ENCODE measurements at regions not wholly inside any gene's neighbourhood (a gene's known extent, or its start where the extent isn't known, plus 50 kb on each side); places are given as distances from the start of the nearest gene placed in this dataset.

DNA sequence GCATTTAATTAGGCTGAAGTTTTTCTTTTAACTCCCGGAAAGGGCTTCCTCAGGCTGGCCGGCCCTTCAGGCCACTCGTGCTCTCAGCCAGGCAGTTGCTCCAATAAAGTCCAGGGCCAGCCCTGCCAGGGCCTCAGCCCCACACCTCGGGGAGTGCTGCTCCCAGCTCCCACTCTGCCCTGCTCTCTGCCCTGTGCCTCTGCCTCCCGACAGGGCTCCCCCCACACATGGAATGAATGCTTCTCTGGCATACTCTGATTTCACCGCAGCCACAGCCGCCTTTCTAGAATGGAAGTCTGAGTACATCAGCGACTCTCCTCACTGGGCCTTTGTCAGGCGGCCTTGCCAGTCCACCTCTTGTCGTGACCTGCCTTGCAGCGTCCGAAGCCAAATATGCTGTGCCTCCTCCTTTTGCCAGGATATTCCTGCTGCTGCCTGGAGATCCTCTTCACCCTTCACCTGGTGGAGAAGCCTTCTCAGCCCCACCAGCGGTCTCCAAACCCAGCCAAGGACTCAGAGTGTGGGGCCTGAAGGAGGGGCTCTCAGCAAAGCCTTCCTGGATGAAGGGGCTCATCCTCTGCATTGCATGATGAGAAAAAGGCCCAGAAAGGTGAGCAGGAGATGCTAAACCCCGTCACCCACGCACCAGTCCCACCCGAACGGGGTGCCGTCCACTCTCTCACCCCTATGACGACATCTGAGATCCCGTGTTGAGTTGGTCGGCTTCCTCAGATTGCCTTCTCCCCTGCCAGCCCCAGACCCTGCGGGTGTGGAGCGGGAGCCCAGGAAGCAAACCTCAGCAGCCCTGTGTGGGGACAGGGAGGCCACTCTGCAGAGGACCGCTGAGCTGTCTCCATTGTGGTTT is 472.7 kb upstream of the HS6ST1 start:
- ATAC-seq (no peak), DNase-seq (ENCODE audit: low spot score) (no peak)
- TF ChIP-seq NFYB (CRISPR knock-in tag; conservative IDR thresholded peaks at IDR 0.05; ENCODE audit: low read depth) (no peak), EMX1 (CRISPR knock-in tag; IDR thresholded peaks at IDR 0.05) (no peak), TCF7 (CRISPR knock-in tag; IDR thresholded peaks at IDR 0.05; ENCODE audit: low read depth) (no peak), ZNF219 (CRISPR knock-in tag; IDR thresholded peaks at IDR 0.05; ENCODE audit: borderline replicate concordance) (no peak)
- TF ChIP-seq, protein P1, sequence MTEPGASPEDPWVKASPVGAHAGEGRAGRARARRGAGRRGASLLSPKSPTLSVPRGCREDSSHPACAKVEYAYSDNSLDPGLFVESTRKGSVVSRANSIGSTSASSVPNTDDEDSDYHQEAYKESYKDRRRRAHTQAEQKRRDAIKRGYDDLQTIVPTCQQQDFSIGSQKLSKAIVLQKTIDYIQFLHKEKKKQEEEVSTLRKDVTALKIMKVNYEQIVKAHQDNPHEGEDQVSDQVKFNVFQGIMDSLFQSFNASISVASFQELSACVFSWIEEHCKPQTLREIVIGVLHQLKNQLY (CRISPR knock-in tag; IDR thresholded peaks at IDR 0.05) = no peak
- TF ChIP-seq, protein P2, sequence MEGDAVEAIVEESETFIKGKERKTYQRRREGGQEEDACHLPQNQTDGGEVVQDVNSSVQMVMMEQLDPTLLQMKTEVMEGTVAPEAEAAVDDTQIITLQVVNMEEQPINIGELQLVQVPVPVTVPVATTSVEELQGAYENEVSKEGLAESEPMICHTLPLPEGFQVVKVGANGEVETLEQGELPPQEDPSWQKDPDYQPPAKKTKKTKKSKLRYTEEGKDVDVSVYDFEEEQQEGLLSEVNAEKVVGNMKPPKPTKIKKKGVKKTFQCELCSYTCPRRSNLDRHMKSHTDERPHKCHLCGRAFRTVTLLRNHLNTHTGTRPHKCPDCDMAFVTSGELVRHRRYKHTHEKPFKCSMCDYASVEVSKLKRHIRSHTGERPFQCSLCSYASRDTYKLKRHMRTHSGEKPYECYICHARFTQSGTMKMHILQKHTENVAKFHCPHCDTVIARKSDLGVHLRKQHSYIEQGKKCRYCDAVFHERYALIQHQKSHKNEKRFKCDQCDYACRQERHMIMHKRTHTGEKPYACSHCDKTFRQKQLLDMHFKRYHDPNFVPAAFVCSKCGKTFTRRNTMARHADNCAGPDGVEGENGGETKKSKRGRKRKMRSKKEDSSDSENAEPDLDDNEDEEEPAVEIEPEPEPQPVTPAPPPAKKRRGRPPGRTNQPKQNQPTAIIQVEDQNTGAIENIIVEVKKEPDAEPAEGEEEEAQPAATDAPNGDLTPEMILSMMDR (IDR thresholded peaks at IDR 0.05) = no peak
- Mint-ChIP-seq H3K36me3 (no peaks in the 10 kb centered on the region; the same call in 1 of the 2 replicates), H3K27me3 (ENCODE audit: low read depth) (no peaks in the 10 kb centered on the region), H3K27ac (no peak overlapping the region), H3K4me3 (no peak overlapping the region), H3K4me1 (peaks cover 16% of the 10 kb centered on the region), H3K9me3 (peaks cover 12% of the 10 kb centered on the region)
- POLR2A ChIA-PET = no interaction called here
- CTCF ChIA-PET = no interaction called here

DNA sequence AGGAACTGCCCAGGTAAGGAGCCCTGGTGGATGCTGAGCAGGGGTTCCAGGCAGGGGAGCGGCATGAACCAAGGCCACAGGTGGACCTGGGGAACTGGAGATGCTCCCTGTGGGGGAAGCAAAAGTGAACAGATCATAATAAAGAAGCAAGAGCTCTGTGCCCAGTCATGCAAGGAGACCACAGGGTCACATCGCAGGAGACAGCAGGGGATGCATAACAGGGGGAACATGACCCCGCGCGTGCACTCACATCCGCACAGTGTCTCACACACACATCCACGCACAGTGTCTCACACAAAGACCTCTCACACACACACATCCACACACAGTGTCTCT is 473.3 kb upstream of the HS6ST1 start:
- H3K4me1 Mint-ChIP-seq = peaks cover 10% of the 10 kb centered on the region
- ChIA-PET POLR2A (no interaction called here), CTCF (no interaction called here)
- peaks cover 12% of the 10 kb centered on the region for H3K9me3 Mint-ChIP-seq
- H3K4me3 Mint-ChIP-seq = no peak overlapping the region
- ATAC-seq = no peak
- H3K36me3 Mint-ChIP-seq = no peaks in the 10 kb centered on the region; the same call in 1 of the 2 replicates
- TF ChIP-seq, protein P3, sequence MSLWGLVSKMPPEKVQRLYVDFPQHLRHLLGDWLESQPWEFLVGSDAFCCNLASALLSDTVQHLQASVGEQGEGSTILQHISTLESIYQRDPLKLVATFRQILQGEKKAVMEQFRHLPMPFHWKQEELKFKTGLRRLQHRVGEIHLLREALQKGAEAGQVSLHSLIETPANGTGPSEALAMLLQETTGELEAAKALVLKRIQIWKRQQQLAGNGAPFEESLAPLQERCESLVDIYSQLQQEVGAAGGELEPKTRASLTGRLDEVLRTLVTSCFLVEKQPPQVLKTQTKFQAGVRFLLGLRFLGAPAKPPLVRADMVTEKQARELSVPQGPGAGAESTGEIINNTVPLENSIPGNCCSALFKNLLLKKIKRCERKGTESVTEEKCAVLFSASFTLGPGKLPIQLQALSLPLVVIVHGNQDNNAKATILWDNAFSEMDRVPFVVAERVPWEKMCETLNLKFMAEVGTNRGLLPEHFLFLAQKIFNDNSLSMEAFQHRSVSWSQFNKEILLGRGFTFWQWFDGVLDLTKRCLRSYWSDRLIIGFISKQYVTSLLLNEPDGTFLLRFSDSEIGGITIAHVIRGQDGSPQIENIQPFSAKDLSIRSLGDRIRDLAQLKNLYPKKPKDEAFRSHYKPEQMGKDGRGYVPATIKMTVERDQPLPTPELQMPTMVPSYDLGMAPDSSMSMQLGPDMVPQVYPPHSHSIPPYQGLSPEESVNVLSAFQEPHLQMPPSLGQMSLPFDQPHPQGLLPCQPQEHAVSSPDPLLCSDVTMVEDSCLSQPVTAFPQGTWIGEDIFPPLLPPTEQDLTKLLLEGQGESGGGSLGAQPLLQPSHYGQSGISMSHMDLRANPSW (CRISPR knock-in tag; conservative IDR thresholded peaks at IDR 0.05; ENCODE audit: low read depth) = no peak
- TF ChIP-seq ESRRA (CRISPR knock-in tag; IDR thresholded peaks at IDR 0.05; ENCODE audit: borderline replicate concordance) (no peak), NR1H2 (CRISPR knock-in tag; IDR thresholded peaks at IDR 0.05) (no peak), FOXP1 (CRISPR knock-in tag; IDR thresholded peaks at IDR 0.05; ENCODE audit: borderline replicate concordance) (no peak)
- TF ChIP-seq, protein P1 (CRISPR knock-in tag; IDR thresholded peaks at IDR 0.05) = no peak
- H3K27me3 Mint-ChIP-seq (ENCODE audit: low read depth) = no peaks in the 10 kb centered on the region
- no peak overlapping the region for H3K27ac Mint-ChIP-seq
- DNase-seq (ENCODE audit: low spot score) = no peak

DNA sequence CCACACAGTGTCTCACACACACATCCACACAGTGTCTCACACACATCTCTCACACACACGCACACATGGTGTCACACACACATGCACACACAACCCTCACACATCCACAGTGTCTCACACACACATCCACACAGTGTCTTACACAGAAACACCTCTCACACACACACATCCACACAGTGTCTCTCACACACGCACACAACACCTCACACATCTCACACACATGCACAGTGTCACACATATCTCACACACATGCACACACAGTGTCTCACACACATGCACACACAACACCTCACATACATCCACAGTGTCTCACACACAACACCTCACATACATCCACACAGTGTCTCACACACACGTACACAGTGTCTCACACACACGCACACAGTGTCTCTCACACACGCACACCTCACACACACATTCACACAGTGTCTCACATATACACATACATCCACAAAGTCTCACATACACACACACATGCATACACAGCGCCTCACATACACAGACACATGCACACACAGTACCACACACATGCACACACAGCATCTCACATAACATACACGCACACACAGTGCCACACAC is 473.9 kb upstream of the HS6ST1 start:
- Mint-ChIP-seq H3K36me3 (no peaks in the 10 kb centered on the region; the same call in 1 of the 2 replicates), H3K27ac (no peak overlapping the region), H3K9me3 (peaks cover 12% of the 10 kb centered on the region), H3K27me3 (ENCODE audit: low read depth) (no peaks in the 10 kb centered on the region), H3K4me3 (no peak overlapping the region), H3K4me1 (peaks cover 4% of the 10 kb centered on the region)
- ChIA-PET POLR2A (no interaction called here), CTCF (no interaction called here)
- ATAC-seq (no peak), DNase-seq (ENCODE audit: low spot score) (no peak)
- TF ChIP-seq TP53 (CRISPR knock-in tag; IDR thresholded peaks at IDR 0.05) (no peak), ZNF263 (CRISPR knock-in tag; IDR thresholded peaks at IDR 0.05; ENCODE audit: low read depth) (no peak), CBFB (CRISPR knock-in tag; IDR thresholded peaks at IDR 0.05; ENCODE audit: low read depth) (no peak), ZNF138 (CRISPR knock-in tag; conservative IDR thresholded peaks at IDR 0.05) (no peak), NFATC4 (CRISPR knock-in tag; IDR thresholded peaks at IDR 0.05) (no peak), ETV6 (CRISPR knock-in tag; IDR thresholded peaks at IDR 0.05) (no peak), CREM (CRISPR knock-in tag; IDR thresholded peaks at IDR 0.05) (no peak)
- TF ChIP-seq, protein P3 (CRISPR knock-in tag; conservative IDR thresholded peaks at IDR 0.05; ENCODE audit: low read depth) = no peak
- TF ChIP-seq, protein P4, sequence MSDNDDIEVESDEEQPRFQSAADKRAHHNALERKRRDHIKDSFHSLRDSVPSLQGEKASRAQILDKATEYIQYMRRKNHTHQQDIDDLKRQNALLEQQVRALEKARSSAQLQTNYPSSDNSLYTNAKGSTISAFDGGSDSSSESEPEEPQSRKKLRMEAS (CRISPR knock-in tag; IDR thresholded peaks at IDR 0.05) = no peak
